ENCODE measurements at regions not wholly inside any gene's neighbourhood (a gene's known extent, or its start where the extent isn't known, plus 50 kb on each side); places are given as distances from the start of the nearest gene placed in this dataset.

DNA sequence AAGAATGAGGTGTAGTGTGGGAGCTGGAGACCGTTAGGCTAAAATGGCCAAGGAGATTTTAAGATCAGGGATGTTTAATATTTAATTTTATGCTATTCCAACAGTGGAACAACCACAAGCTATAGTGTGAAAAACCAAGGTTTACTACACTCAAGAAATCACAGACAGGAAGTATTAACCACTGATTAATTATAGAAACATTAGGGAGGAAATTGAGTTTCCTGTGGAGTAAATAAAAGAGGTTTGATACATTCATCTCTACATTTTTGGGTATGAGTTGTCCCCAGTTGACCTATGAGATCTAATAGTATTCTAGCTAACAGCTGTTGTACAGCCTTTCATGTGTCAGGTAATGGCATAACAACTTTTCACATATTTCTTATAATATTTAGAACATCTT, 103.7 kb upstream of the MPDZ start:
- peak overlapping the region; percentile 65 for H3K27ac ChIP-seq (ENCODE audit: low read depth, low read length, poor library complexity, severe bottlenecking)
- CTCF ChIA-PET: no interaction called here
- H3K4me3 ChIP-seq (ENCODE audit: low read depth, low read length, poor library complexity, severe bottlenecking): no peak overlapping the region
- DNase-seq (ENCODE audit: low spot score): peak; percentile 89
- peaks cover 13% of the 10 kb centered on the region for H3K4me1 ChIP-seq (ENCODE audit: insufficient read depth, low read length, poor library complexity, severe bottlenecking)
- no TSS peak for BruUV-seq (replicated peaks)
- no peak for TF ChIP-seq EZH2 (IDR thresholded peaks at IDR 0.05; ENCODE audit: borderline replicate concordance, low read depth, low read length, poor library complexity, severe bottlenecking)
- TF ChIP-seq, protein P1, sequence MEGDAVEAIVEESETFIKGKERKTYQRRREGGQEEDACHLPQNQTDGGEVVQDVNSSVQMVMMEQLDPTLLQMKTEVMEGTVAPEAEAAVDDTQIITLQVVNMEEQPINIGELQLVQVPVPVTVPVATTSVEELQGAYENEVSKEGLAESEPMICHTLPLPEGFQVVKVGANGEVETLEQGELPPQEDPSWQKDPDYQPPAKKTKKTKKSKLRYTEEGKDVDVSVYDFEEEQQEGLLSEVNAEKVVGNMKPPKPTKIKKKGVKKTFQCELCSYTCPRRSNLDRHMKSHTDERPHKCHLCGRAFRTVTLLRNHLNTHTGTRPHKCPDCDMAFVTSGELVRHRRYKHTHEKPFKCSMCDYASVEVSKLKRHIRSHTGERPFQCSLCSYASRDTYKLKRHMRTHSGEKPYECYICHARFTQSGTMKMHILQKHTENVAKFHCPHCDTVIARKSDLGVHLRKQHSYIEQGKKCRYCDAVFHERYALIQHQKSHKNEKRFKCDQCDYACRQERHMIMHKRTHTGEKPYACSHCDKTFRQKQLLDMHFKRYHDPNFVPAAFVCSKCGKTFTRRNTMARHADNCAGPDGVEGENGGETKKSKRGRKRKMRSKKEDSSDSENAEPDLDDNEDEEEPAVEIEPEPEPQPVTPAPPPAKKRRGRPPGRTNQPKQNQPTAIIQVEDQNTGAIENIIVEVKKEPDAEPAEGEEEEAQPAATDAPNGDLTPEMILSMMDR (conservative IDR thresholded peaks at IDR 0.05; ENCODE audit: low read depth, low read length): no peak
- H3K9me3 ChIP-seq (ENCODE audit: low read depth, low read length, poor library complexity, severe bottlenecking): peaks cover 16% of the 10 kb centered on the region
- H3K27me3 ChIP-seq (replicated peaks; ENCODE audit: insufficient read depth, low read depth, low read length, poor library complexity): no peaks in the 10 kb centered on the region
- intact Hi-C loops (cut with micrococcal nuclease; ENCODE audit: unreplicated experiment): no loop called here
- no peaks in the 10 kb centered on the region for H3K36me3 ChIP-seq (ENCODE audit: insufficient read depth, low read length, poor library complexity, severe bottlenecking)
- POLR2A ChIA-PET (ENCODE audit: low non-redundant PET): interaction anchor here (0.6 kb wide), 1 partner anchor 605 kb away, joined by 3 read pairs; no protein-coding TSS in a partner anchor

- intact Hi-C loops (cut with micrococcal nuclease; ENCODE audit: unreplicated experiment): no loop called here
- H3K9me3 ChIP-seq (ENCODE audit: low read depth, low read length, poor library complexity, severe bottlenecking): peaks cover 16% of the 10 kb centered on the region
- H3K4me1 ChIP-seq (ENCODE audit: insufficient read depth, low read length, poor library complexity, severe bottlenecking): peaks cover 13% of the 10 kb centered on the region
- no peak for DNase-seq (ENCODE audit: low spot score)
- ChIA-PET POLR2A (ENCODE audit: low non-redundant PET) (no interaction called here), CTCF (no interaction called here)
- no peak overlapping the region for H3K4me3 ChIP-seq (ENCODE audit: low read depth, low read length, poor library complexity, severe bottlenecking)
- no peak for TF ChIP-seq EZH2 (IDR thresholded peaks at IDR 0.05; ENCODE audit: borderline replicate concordance, low read depth, low read length, poor library complexity, severe bottlenecking)
- TF ChIP-seq, protein P1 (conservative IDR thresholded peaks at IDR 0.05; ENCODE audit: low read depth, low read length): no peak
- H3K36me3 ChIP-seq (ENCODE audit: insufficient read depth, low read length, poor library complexity, severe bottlenecking): no peaks in the 10 kb centered on the region
- no peaks in the 10 kb centered on the region for H3K27me3 ChIP-seq (replicated peaks; ENCODE audit: insufficient read depth, low read depth, low read length, poor library complexity)
- peak overlapping the region; percentile 65 for H3K27ac ChIP-seq (ENCODE audit: low read depth, low read length, poor library complexity, severe bottlenecking)
- no TSS peak for BruUV-seq (replicated peaks)
These were observed 103.1 kb upstream of the MPDZ start for GRCh38 chr9:13382595-13382994.

DNA sequence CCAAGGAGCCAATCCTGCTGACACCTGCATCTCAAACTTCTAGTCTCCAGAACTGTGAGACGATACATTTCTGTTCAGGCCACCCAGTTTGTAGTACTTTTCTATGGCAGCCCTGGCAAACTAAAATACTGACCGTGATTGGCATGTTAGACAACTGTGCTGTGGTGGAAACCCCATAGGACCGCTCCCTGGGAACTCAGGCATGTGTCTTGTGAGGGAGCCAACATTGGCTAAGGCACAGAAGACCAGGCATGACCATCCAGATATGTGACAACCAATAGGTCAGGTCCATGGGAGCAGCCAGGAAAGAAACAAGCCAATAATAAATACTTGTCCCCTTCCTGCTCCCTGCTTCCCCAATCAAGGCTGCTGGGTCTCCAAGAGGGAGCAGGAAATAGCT, 101.4 kb upstream of the MPDZ start:
- DNase-seq (ENCODE audit: low spot score): no peak
- POLR2A ChIA-PET (ENCODE audit: low non-redundant PET): no interaction called here
- CTCF ChIA-PET: no interaction called here
- Histone ChIP-seq H3K27ac (ENCODE audit: low read depth, low read length, poor library complexity, severe bottlenecking) (no peak overlapping the region), H3K36me3 (ENCODE audit: insufficient read depth, low read length, poor library complexity, severe bottlenecking) (no peaks in the 10 kb centered on the region), H3K4me3 (ENCODE audit: low read depth, low read length, poor library complexity, severe bottlenecking) (no peak overlapping the region), H3K4me1 (ENCODE audit: insufficient read depth, low read length, poor library complexity, severe bottlenecking) (peaks cover 13% of the 10 kb centered on the region), H3K9me3 (ENCODE audit: low read depth, low read length, poor library complexity, severe bottlenecking) (peaks cover 16% of the 10 kb centered on the region), H3K27me3 (replicated peaks; ENCODE audit: insufficient read depth, low read depth, low read length, poor library complexity) (no peaks in the 10 kb centered on the region)
- intact Hi-C loops (cut with micrococcal nuclease; ENCODE audit: unreplicated experiment): no loop called here
- BruUV-seq (replicated peaks): no TSS peak
- no peak for TF ChIP-seq EZH2 (IDR thresholded peaks at IDR 0.05; ENCODE audit: borderline replicate concordance, low read depth, low read length, poor library complexity, severe bottlenecking)
- TF ChIP-seq, protein P1 (conservative IDR thresholded peaks at IDR 0.05; ENCODE audit: low read depth, low read length): no peak

Data from A673 (cell line).